OCI-LY3 (cell line): ENCODE measurements at regions not wholly inside any gene's neighbourhood (a gene's known extent, or its start where the extent isn't known, plus 50 kb on each side); places are given as distances from the start of the nearest gene placed in this dataset.

ENCODE experiments used
- H2AFZ ChIP-seq: fragments of 200-600, 300-600 bp; shearing (Covaris generic); 2 replicates; pipeline ENCODE4 v1.6.0; 2014; ENCODE audit warnings: antibody characterized with exemption, low read depth, low read length
- H3K27ac ChIP-seq: fragments of 200-600, 300-600 bp; sonication (generic); 2 replicates; pipeline ENCODE4 v1.5.1; 2014; ENCODE audit warnings: mild to moderate bottlenecking, low read length, moderate library complexity, mixed read lengths
- H3K27me3 ChIP-seq: fragments of 200-600, 300-600 bp; sonication (generic); 2 replicates; pipeline ENCODE4 v1.6.1; 2014; ENCODE audit warnings: low read depth, low read length, mixed read lengths
- H3K36me3 ChIP-seq: fragments of 200-600, 300-600 bp; sonication (generic); replicated peaks from 2 replicates; pipeline ENCODE3; 2014; ENCODE audit warnings: low read depth, low read length, mixed read lengths
- H3K4me1 ChIP-seq: fragments of 300-600, 200-600 bp; sonication (generic); 2 replicates; pipeline ENCODE4 v1.6.1; 2014; ENCODE audit warnings: low read length, mixed read lengths
- H3K4me2 ChIP-seq: fragments of 200-600, 300-600 bp; sonication (generic); 2 replicates; pipeline ENCODE4 v1.6.1; 2014; ENCODE audit warnings: low read length, mixed read lengths
- H3K4me3 ChIP-seq: fragments of 300-600, 200-600 bp; sonication (generic); 2 replicates; pipeline ENCODE4 v1.5.1; 2014; ENCODE audit warnings: antibody characterized with exemption, mild to moderate bottlenecking, low read length, moderate library complexity
- H3K79me2 ChIP-seq: fragments of 300-600, 200-600 bp; shearing (Covaris generic); 2 replicates; pipeline ENCODE4 v1.6.1; 2014; ENCODE audit warnings: mild to moderate bottlenecking, low read length, mixed read lengths
- H3K9ac ChIP-seq: fragments of 300-600, 200-600 bp; shearing (Covaris generic); 2 replicates; pipeline ENCODE4 v1.6.0; 2014; ENCODE audit warnings: mild to moderate bottlenecking, low read length, moderate library complexity
- H3K9me3 ChIP-seq: fragments of 200-600, 300-600 bp; shearing (Covaris generic); 2 replicates; pipeline ENCODE4 v1.6.1; 2014; ENCODE audit warnings: low read length, mixed read lengths; ENCODE audit not compliant: insufficient read depth
- H4K20me1 ChIP-seq: fragments of 200-600, 300-600 bp; sonication (generic); 2 replicates; pipeline ENCODE4 v1.6.1; 2016; ENCODE audit warnings: low read length, mixed read lengths; ENCODE audit not compliant: insufficient read depth
- CTCF ChIP-seq: fragments of 200-600, 300-600 bp; sonication (generic); IDR thresholded peaks from 2 replicates; pipeline ENCODE4 v1.5.1; 2014; ENCODE audit warnings: antibody characterized with exemption, low read length, low read depth
- EZH2phosphoT487 ChIP-seq: fragments of 200-600 bp; shearing (Covaris generic); IDR thresholded peaks from 2 replicates; pipeline ENCODE4 v1.6.1; 2018; ENCODE audit warnings: antibody characterized with exemption, mixed run types, low read depth

- peaks cover 9% of the 10 kb centered on the region for H3K4me1 ChIP-seq
- H3K4me2 ChIP-seq: no peak overlapping the region
Observed at GRCh38 chr13:80437231-80437630, 96.3 kb upstream of the SPRY2 start.

GRCh38 chr13:80436571-80437169 lies 95.7 kb upstream of the SPRY2 start:
- Histone ChIP-seq H3K4me2 (no peak overlapping the region), H3K36me3 (no peaks in the 10 kb centered on the region)
- TF ChIP-seq EZH2phosphoT487: no peak
- no peak for TF ChIP-seq CTCF

More at GRCh38 chr13:80437231-80437630, 96.3 kb upstream of the SPRY2 start:
- H3K9me3 ChIP-seq: no peaks in the 10 kb centered on the region
- H3K79me2 ChIP-seq: no peaks in the 10 kb centered on the region
- H3K36me3 ChIP-seq: no peaks in the 10 kb centered on the region
- no peak overlapping the region for H3K4me3 ChIP-seq
- no peaks in the 10 kb centered on the region for H4K20me1 ChIP-seq
- no peak for TF ChIP-seq CTCF
- no peak for TF ChIP-seq EZH2phosphoT487
- no peak overlapping the region for H2AFZ ChIP-seq
- H3K27me3 ChIP-seq: peaks cover 18% of the 10 kb centered on the region; the same call in 1 of the 2 replicates
- H3K27ac ChIP-seq: no peak overlapping the region
- H3K9ac ChIP-seq: no peak overlapping the region

DNA sequence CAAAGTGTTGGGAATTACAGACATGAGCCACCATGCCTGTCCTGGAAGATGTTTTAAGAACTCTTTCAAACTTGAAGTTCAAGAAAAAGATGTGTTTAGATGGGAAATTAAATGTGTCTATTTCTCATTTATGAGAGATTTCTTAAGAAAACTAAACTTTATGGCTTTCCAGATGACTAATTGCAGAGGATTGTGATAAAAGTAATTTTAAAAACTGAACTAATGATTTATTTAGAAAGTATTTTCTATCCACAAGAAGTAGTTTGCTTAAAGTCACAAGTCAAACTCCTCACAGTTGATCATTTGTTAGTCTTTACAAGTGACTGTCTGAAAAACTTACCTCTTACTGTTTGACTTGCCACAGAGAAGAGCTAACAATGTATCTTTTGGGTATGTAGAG lies 89.6 kb upstream of the SPRY2 start:
- no peak overlapping the region for H2AFZ ChIP-seq
- H3K4me3 ChIP-seq: no peak overlapping the region
- H3K4me1 ChIP-seq: peaks cover 3% of the 10 kb centered on the region; the same call in 1 of the 2 replicates
- no peak overlapping the region for H3K9ac ChIP-seq
- H3K27ac ChIP-seq: no peak overlapping the region
- H3K79me2 ChIP-seq: no peaks in the 10 kb centered on the region
- no peak overlapping the region for H3K4me2 ChIP-seq
- no peaks in the 10 kb centered on the region for H3K9me3 ChIP-seq
- H4K20me1 ChIP-seq: no peaks in the 10 kb centered on the region
- TF ChIP-seq EZH2phosphoT487 (no peak), CTCF (no peak)
- H3K27me3 ChIP-seq: no peaks in the 10 kb centered on the region
- no peaks in the 10 kb centered on the region for H3K36me3 ChIP-seq

More at GRCh38 chr13:80436571-80437169, 95.7 kb upstream of the SPRY2 start:
- no peaks in the 10 kb centered on the region for H3K79me2 ChIP-seq
- peaks cover 3% of the 10 kb centered on the region for H3K4me1 ChIP-seq
- H3K27ac ChIP-seq: no peak overlapping the region
- no peak overlapping the region for H2AFZ ChIP-seq
- H3K9ac ChIP-seq: no peak overlapping the region
- H3K9me3 ChIP-seq: no peaks in the 10 kb centered on the region
- H3K4me3 ChIP-seq: no peak overlapping the region
- no peaks in the 10 kb centered on the region for H4K20me1 ChIP-seq
- peaks cover 18% of the 10 kb centered on the region; the same call in 1 of the 2 replicates for H3K27me3 ChIP-seq

- Histone ChIP-seq H3K36me3 (no peaks in the 10 kb centered on the region), H3K27me3 (no peaks in the 10 kb centered on the region), H3K79me2 (no peaks in the 10 kb centered on the region), H2AFZ (no peak overlapping the region), H3K4me1 (no peaks in the 10 kb centered on the region), H3K9me3 (no peaks in the 10 kb centered on the region), H4K20me1 (no peaks in the 10 kb centered on the region), H3K27ac (no peak overlapping the region), H3K4me2 (no peak overlapping the region), H3K9ac (no peak overlapping the region), H3K4me3 (no peak overlapping the region)
- TF ChIP-seq CTCF: no peak
- no peak for TF ChIP-seq EZH2phosphoT487
Observed at GRCh38 chr13:80428349-80429096, 87.6 kb upstream of the SPRY2 start.
